BLaER1 treated with 17β-estradiol and CSF1 and Interleukin-3, amounts not matched to agents 10 nM and 100 nM (cell line): ENCODE measurements at regions not wholly inside any gene's neighbourhood (a gene's known extent, or its start where the extent isn't known, plus 50 kb on each side); places are given as distances from the start of the nearest gene placed in this dataset.
A peak's percentile ranks its signal among the peaks of the same experiment; 100 is the strongest.

ENCODE experiments used
- H3K27ac ChIP-seq, 11 experiments: shearing (Covaris generic); formaldehyde crosslinking; 2 replicates each; pipeline ENCODE4 v1.8.1; 2022
- H3K27me3 ChIP-seq, 11 experiments: shearing (Covaris generic); formaldehyde crosslinking; 2 replicates each; pipeline ENCODE4 v1.8.1; 2022
- H3K36me3 ChIP-seq, 11 experiments: shearing (Covaris generic); formaldehyde crosslinking; 2 replicates each; pipeline ENCODE4 v1.8.1; 2022
- H3K4me1 ChIP-seq, 10 experiments: shearing (Covaris generic); formaldehyde crosslinking; 2 replicates each; pipeline ENCODE4 v1.8.1; 2022
- H3K4me2 ChIP-seq, 11 experiments: shearing (Covaris generic); formaldehyde crosslinking; 2 replicates each; pipeline ENCODE4 v1.8.1; 2022
- H3K4me3 ChIP-seq, 10 experiments: shearing (Covaris generic); formaldehyde crosslinking; 2 replicates each; pipeline ENCODE4 v1.8.1; 2022
- H3K9ac ChIP-seq, 11 experiments: shearing (Covaris generic); formaldehyde crosslinking; 2 replicates each; pipeline ENCODE4 v1.8.1; 2022
- H3K9me3 ChIP-seq, 11 experiments: shearing (Covaris generic); formaldehyde crosslinking; replicated peaks in 1 of 11; 2 replicates each; pipeline ENCODE4 v1.8.1; 2022
- H4K20me1 ChIP-seq, 11 experiments: shearing (Covaris generic); formaldehyde crosslinking; 2 replicates each; pipeline ENCODE4 v1.8.1; 2022
- Cebpa-rat ChIP-seq, 11 experiments: shearing (Covaris generic); IDR thresholded peaks; 2 replicates each; pipeline ENCODE4 v1.8.1; 2022

GRCh38 chr2:70381821-70382220 lies 80.0 kb upstream of the FAM136A start:
- no peak for TF ChIP-seq Cebpa-rat (IDR thresholded peaks at IDR 0.05)
- H4K20me1 ChIP-seq, result no peaks in the 10 kb centered on the region
- H3K36me3 ChIP-seq, result no peaks in the 10 kb centered on the region
- no peaks in the 10 kb centered on the region for H3K27me3 ChIP-seq
- H3K9me3 ChIP-seq, result peaks cover 7 to 20% (median 12%) of the 10 kb centered on the region in 11 experiments; a peak in 20 of 22 replicates
- H3K9ac ChIP-seq, result no peak overlapping the region
- H3K4me3 ChIP-seq, result no peak overlapping the region
- peak overlapping the region in 3 of 11 experiments; percentile 5 to 20 (median 6); a peak in 4 of 22 replicates for H3K4me2 ChIP-seq
- peaks cover 0 to 14% (median 0%) of the 10 kb centered on the region in 10 experiments; a peak in 6 of 20 replicates for H3K4me1 ChIP-seq
- no peak overlapping the region for H3K27ac ChIP-seq

- Histone ChIP-seq H3K9me3 (peaks cover 7 to 20% (median 12%) of the 10 kb centered on the region in 11 experiments; a peak in 20 of 22 replicates), H3K4me2 (peak overlapping the region in 2 of 11 experiments; percentile 6 to 21; a peak in 1 of 22 replicates), H3K4me1 (peaks cover 0 to 14% (median 0%) of the 10 kb centered on the region in 10 experiments; a peak in 6 of 20 replicates), H3K36me3 (no peaks in the 10 kb centered on the region), H3K27ac (no peak overlapping the region), H4K20me1 (no peaks in the 10 kb centered on the region), H3K27me3 (no peaks in the 10 kb centered on the region), H3K9ac (no peak overlapping the region), H3K4me3 (no peak overlapping the region)
- no peak for TF ChIP-seq Cebpa-rat (IDR thresholded peaks at IDR 0.05)
These were observed 79.4 kb upstream of the FAM136A start for GRCh38 chr2:70381235-70381634.

GRCh38 chr2:70380621-70381020 lies 78.8 kb upstream of the FAM136A start:
- 0 out of 22 replicates have a peak overlapping the region, but pooled peaks of 1 of the 11 experiments have one; percentile 6 for H3K4me2 ChIP-seq

GRCh38 chr2:70374616-70375015 lies 72.7 kb upstream of the FAM136A start:
- Histone ChIP-seq H3K4me3 (no peak overlapping the region), H4K20me1 (no peaks in the 10 kb centered on the region), H3K36me3 (no peaks in the 10 kb centered on the region; a peak in 2 of 22 replicates), H3K4me2 (no peak overlapping the region), H3K4me1 (no peaks in the 10 kb centered on the region), H3K9ac (no peak overlapping the region), H3K27me3 (no peaks in the 10 kb centered on the region), H3K9me3 (peaks cover 0 to 14% (median 10%) of the 10 kb centered on the region in 11 experiments; a peak in 12 of 22 replicates), H3K27ac (no peak overlapping the region)
- no peak for TF ChIP-seq Cebpa-rat (IDR thresholded peaks at IDR 0.05)

More at GRCh38 chr2:70380621-70381020, 78.8 kb upstream of the FAM136A start:
- Histone ChIP-seq H3K27me3 (no peaks in the 10 kb centered on the region), H3K9me3 (peaks cover 7 to 20% (median 12%) of the 10 kb centered on the region in 11 experiments; a peak in 20 of 22 replicates), H4K20me1 (no peaks in the 10 kb centered on the region), H3K36me3 (no peaks in the 10 kb centered on the region), H3K4me3 (no peak overlapping the region), H3K27ac (no peak overlapping the region), H3K4me1 (peaks cover 0 to 14% (median 0%) of the 10 kb centered on the region in 10 experiments; a peak in 6 of 20 replicates), H3K9ac (no peak overlapping the region)
- no peak for TF ChIP-seq Cebpa-rat (IDR thresholded peaks at IDR 0.05)

GRCh38 chr2:70371753-70372152 lies 69.9 kb upstream of the FAM136A start:
- Histone ChIP-seq H3K4me2 (no peak overlapping the region), H3K4me3 (no peak overlapping the region), H3K36me3 (no peaks in the 10 kb centered on the region; a peak in 2 of 22 replicates), H3K27me3 (no peaks in the 10 kb centered on the region), H3K9me3 (peaks cover 0 to 14% (median 10%) of the 10 kb centered on the region in 11 experiments; a peak in 12 of 22 replicates), H3K9ac (no peak overlapping the region), H3K27ac (no peak overlapping the region), H4K20me1 (no peaks in the 10 kb centered on the region), H3K4me1 (no peaks in the 10 kb centered on the region)
- TF ChIP-seq Cebpa-rat (IDR thresholded peaks at IDR 0.05), result no peak; a peak in 1 of 22 replicates

GRCh38 chr2:70369082-70369481 lies 67.2 kb upstream of the FAM136A start:
- Histone ChIP-seq H3K27ac (no peak overlapping the region), H3K36me3 (no peaks in the 10 kb centered on the region; a peak in 2 of 22 replicates), H3K4me2 (no peak overlapping the region), H3K27me3 (no peaks in the 10 kb centered on the region), H3K9me3 (peaks cover 0 to 14% (median 10%) of the 10 kb centered on the region in 11 experiments; a peak in 12 of 22 replicates), H3K9ac (no peak overlapping the region), H3K4me3 (no peak overlapping the region), H4K20me1 (no peaks in the 10 kb centered on the region), H3K4me1 (no peaks in the 10 kb centered on the region)
- TF ChIP-seq Cebpa-rat (IDR thresholded peaks at IDR 0.05), result no peak

- Histone ChIP-seq H3K4me3 (no peak overlapping the region), H3K9me3 (peaks cover 0 to 14% (median 10%) of the 10 kb centered on the region in 11 experiments; a peak in 12 of 22 replicates), H3K4me2 (no peak overlapping the region), H3K27ac (no peak overlapping the region), H3K36me3 (no peaks in the 10 kb centered on the region; a peak in 2 of 22 replicates), H3K4me1 (no peaks in the 10 kb centered on the region), H4K20me1 (no peaks in the 10 kb centered on the region), H3K9ac (no peak overlapping the region), H3K27me3 (no peaks in the 10 kb centered on the region)
- no peak for TF ChIP-seq Cebpa-rat (IDR thresholded peaks at IDR 0.05)
These were observed 66.7 kb upstream of the FAM136A start for GRCh38 chr2:70368545-70368944.

- Histone ChIP-seq H3K9me3 (peaks cover 0 to 11% (median 7%) of the 10 kb centered on the region in 11 experiments; a peak in 12 of 22 replicates), H3K36me3 (no peaks in the 10 kb centered on the region; a peak in 2 of 22 replicates), H3K27me3 (no peaks in the 10 kb centered on the region), H4K20me1 (no peaks in the 10 kb centered on the region), H3K4me1 (no peaks in the 10 kb centered on the region), H3K27ac (no peak overlapping the region), H3K4me2 (no peak overlapping the region), H3K9ac (no peak overlapping the region), H3K4me3 (no peak overlapping the region)
- TF ChIP-seq Cebpa-rat (IDR thresholded peaks at IDR 0.05), result no peak
These were observed 66.0 kb upstream of the FAM136A start for GRCh38 chr2:70367722-70368323.

- no peaks in the 10 kb centered on the region for H4K20me1 ChIP-seq
- H3K27ac ChIP-seq, result no peak overlapping the region
- H3K36me3 ChIP-seq, result no peaks in the 10 kb centered on the region
- no peak overlapping the region for H3K9ac ChIP-seq
- no peaks in the 10 kb centered on the region for H3K9me3 ChIP-seq
- peaks cover 0 to 1% (median 0%) of the 10 kb centered on the region in 10 experiments; a peak in 2 of 20 replicates for H3K4me1 ChIP-seq
- H3K27me3 ChIP-seq, result no peaks in the 10 kb centered on the region
- H3K4me2 ChIP-seq, result no peak overlapping the region
- no peak overlapping the region for H3K4me3 ChIP-seq
- TF ChIP-seq Cebpa-rat (IDR thresholded peaks at IDR 0.05), result no peak
These were observed 60.8 kb upstream of the FAM136A start for GRCh38 chr2:70362661-70363060.
